HepG2 (cell line): ENCODE measurements at regions not wholly inside any gene's neighbourhood (a gene's known extent, or its start where the extent isn't known, plus 50 kb on each side); places are given as distances from the start of the nearest gene placed in this dataset.

Experiments used
- ATAC-seq: fragments of 200-7000 bp; cut with Tn5 transposase; 3 replicates; pipeline ENCODE4 v1.9.1; 2020; ENCODE audit warnings: mild to moderate bottlenecking, moderate library complexity
- BruUV-seq: library from RNA; stranded (reverse); fragments of 400-500 nt; replicated peaks from 2 replicates; lab custom pipeline; 2021; lab: Mats Ljungman, UMichigan
- CTCF ChIA-PET: fragments of 300-600 bp; formaldehyde crosslinking; extraction: SDS; loops from one replicate; lab custom pipeline; 2021; ENCODE audit warnings: low total read pairs, inconsistent platforms, low intra/inter-chr PET ratio; lab: Yijun Ruan, JAX
- POLR2A ChIA-PET: fragments of 350-600 bp; sonication (Branson Sonifier 250); formaldehyde crosslinking; loops from one replicate; lab custom pipeline; 2020; ENCODE audit warnings: antibody characterized with exemption, inconsistent platforms; lab: Yijun Ruan, JAX
- DNase-seq: peaks from one replicate; pipeline ENCODE4 v3.0.0-alpha.2; 2015; ENCODE audit warnings: low spot score
- FAIRE-seq: peaks from 3 replicates; lab custom pipeline; 2011; peaks lifted over from hg19 to GRCh38; lab: Jason Lieb, UNC
- H2AFZ ChIP-seq: one replicate; pipeline ENCODE4 v1.6.1; 2011; ENCODE audit warnings: low read length, inconsistent platforms
- H3K27ac ChIP-seq: fragments of 300-600 bp; 3 replicates; pipeline ENCODE4 v1.8.0; 2011; ENCODE audit warnings: mixed run types, mild to moderate bottlenecking, mixed read lengths, low read length, inconsistent platforms; ENCODE audit not compliant: insufficient read depth; ENCODE audit errors: extremely low read length
- H3K27me3 ChIP-seq, 2 experiments: fragments of 200-600 bp in 1 of 2; 2 replicates in 1 of 2; 3 replicates in 1 of 2; pipeline versions ENCODE4 v1.6.0 to v1.8.0; 2011; ENCODE audit warnings: low read length in 2 of 2, mild to moderate bottlenecking in 2 of 2, moderate library complexity in 2 of 2, inconsistent platforms in 1 of 2; ENCODE audit not compliant: insufficient read depth in 2 of 2, control insufficient read depth in 1 of 2
- H3K36me3 ChIP-seq, 2 experiments: fragments of 200-600 bp in 1 of 2; replicated peaks in 1 of 2; 2 replicates in 1 of 2; 3 replicates in 1 of 2; pipeline versions ENCODE4 v1.5.1 to v1.8.0; 2011; ENCODE audit warnings: low read length in 2 of 2, inconsistent platforms in 1 of 2; ENCODE audit not compliant: insufficient read depth in 2 of 2, control insufficient read depth in 1 of 2
- H3K4me1 ChIP-seq: 2 replicates; pipeline ENCODE4 v1.5.1; 2012; ENCODE audit warnings: low read length, inconsistent platforms; ENCODE audit not compliant: insufficient read depth
- H3K4me2 ChIP-seq: 2 replicates; pipeline ENCODE4 v1.6.0; 2011; ENCODE audit warnings: low read depth, low read length, inconsistent platforms
- H3K4me3 ChIP-seq, 3 experiments: fragments of 200-600 bp in 1 of 3; sonication (generic), shearing (Covaris generic) in 1 of 3; replicated peaks in 1 of 3; 2 replicates each; pipeline ENCODE4 v1.5.1; 2011 to 2016; ENCODE audit warnings: low read length in 3 of 3, inconsistent platforms in 2 of 3, low read depth in 2 of 3, mild to moderate bottlenecking in 2 of 3, control low read depth in 1 of 3, mixed read lengths in 1 of 3; ENCODE audit not compliant: insufficient read depth in 1 of 3
- H3K79me2 ChIP-seq: one replicate; pipeline ENCODE4 v1.6.1; 2011; ENCODE audit warnings: low read length, inconsistent platforms; ENCODE audit not compliant: insufficient read depth
- H3K9ac ChIP-seq: 2 replicates; pipeline ENCODE4 v1.6.0; 2011; ENCODE audit warnings: mild to moderate bottlenecking, low read depth, low read length, inconsistent platforms; ENCODE audit not compliant: insufficient read depth
- H3K9me3 ChIP-seq: 2 replicates; pipeline ENCODE4 v1.5.1; 2012; ENCODE audit warnings: mild to moderate bottlenecking, low read length
- H4K20me1 ChIP-seq: 2 replicates; pipeline ENCODE4 v1.6.0; 2011; ENCODE audit warnings: inconsistent platforms, mild to moderate bottlenecking, low read length, moderate library complexity; ENCODE audit not compliant: insufficient read depth
- ARHGAP35 ChIP-seq: sonication (generic); formaldehyde crosslinking; IDR thresholded peaks from 2 replicates; pipeline ENCODE4 v1.9.0; 2022; ENCODE audit warnings: mild to moderate bottlenecking, inconsistent platforms, moderate library complexity, missing genetic modification reagents, borderline replicate concordance
- ATRX ChIP-seq: sonication (generic); formaldehyde crosslinking; IDR thresholded peaks from 2 replicates; pipeline ENCODE4 v1.4.0; 2020; ENCODE audit warnings: missing genetic modification reagents, borderline replicate concordance
- CREB1 ChIP-seq, 2 experiments: fragments of 450-650 bp in 1 of 2; IDR thresholded peaks; 2 replicates each; pipeline ENCODE4 v1.6.1; 2016 to 2017; ENCODE audit warnings: control low read depth in 1 of 2, mild to moderate bottlenecking in 1 of 2, missing compliant biosample characterization in 1 of 2, missing genetic modification characterization in 1 of 2
- FOXM1 ChIP-seq: sonication (generic); formaldehyde crosslinking; IDR thresholded peaks from 2 replicates; pipeline ENCODE4 v1.5.0; 2020; ENCODE audit warnings: missing genetic modification reagents
- THYN1 ChIP-seq: sonication (generic); formaldehyde crosslinking; IDR thresholded peaks from 2 replicates; pipeline ENCODE4 v1.8.1; 2023; ENCODE audit warnings: low read depth, mild to moderate bottlenecking, moderate library complexity, missing genetic modification reagents, borderline replicate concordance
- UBTF ChIP-seq: sonication (generic); formaldehyde crosslinking; IDR thresholded peaks from 2 replicates; pipeline ENCODE4 v1.4.0; 2020; ENCODE audit warnings: mild to moderate bottlenecking, missing genetic modification reagents
- ZBTB10 ChIP-seq: sonication (generic); formaldehyde crosslinking; IDR thresholded peaks from 2 replicates; pipeline ENCODE4 v1.4.0; 2020; ENCODE audit warnings: missing genetic modification reagents, borderline replicate concordance
- ZMAT3 ChIP-seq: sonication (generic); formaldehyde crosslinking; conservative IDR thresholded peaks from 2 replicates; pipeline ENCODE4 v1.7.0; 2021; ENCODE audit warnings: missing genetic modification reagents
- ZNF276 ChIP-seq: sonication (generic); formaldehyde crosslinking; IDR thresholded peaks from 2 replicates; pipeline ENCODE4 v1.4.0; 2020; ENCODE audit warnings: mild to moderate bottlenecking, low read depth, missing genetic modification reagents
- ZNF335 ChIP-seq: sonication (generic); formaldehyde crosslinking; IDR thresholded peaks from 2 replicates; pipeline ENCODE4 v1.4.0; 2020; ENCODE audit warnings: missing genetic modification reagents
- ZNF414 ChIP-seq: sonication (generic); formaldehyde crosslinking; IDR thresholded peaks from 2 replicates; pipeline ENCODE4 v1.5.0; 2020; ENCODE audit warnings: missing genetic modification reagents
- ZNF451 ChIP-seq: sonication (generic); formaldehyde crosslinking; IDR thresholded peaks from 2 replicates; pipeline ENCODE4 v1.5.0; 2020; ENCODE audit warnings: mild to moderate bottlenecking, missing genetic modification reagents
- ZNF704 ChIP-seq: sonication (generic); formaldehyde crosslinking; IDR thresholded peaks from 2 replicates; pipeline ENCODE4 v1.8.1; 2023; ENCODE audit warnings: mild to moderate bottlenecking, inconsistent platforms, moderate library complexity, missing genetic modification reagents, borderline replicate concordance
- WGBS: methylation state at CpG from one replicate; pipeline ENCODE4 v1.1.6; 2017; ENCODE audit warnings: low lambda C conversion rate; 5-methylcytosine and 5-hydroxymethylcytosine counted together
- in situ Hi-C: cut with HindIII; loops from 2 replicates; pipeline ENCODE4 v1.10.0; 2017; ENCODE audit warnings: low pct_unique_long_range_greater_than_20kb; ENCODE audit not compliant: extremely low pct_ligation_motif_present
- intact Hi-C: fragments of 100-400 bp; cut with micrococcal nuclease; formaldehyde crosslinking; loops from one replicate; pipeline ENCODE4 v1.10.0; 2022; ENCODE audit not compliant: unreplicated experiment

- no peak for FAIRE-seq
- TF ChIP-seq ZMAT3 (CRISPR knock-in tag) (no peak), ZNF414 (CRISPR knock-in tag) (no peak), CREB1 (IDR thresholded peaks at IDR 0.05) (no peak), CREB1 (CRISPR knock-in tag; IDR thresholded peaks at IDR 0.05) (no peak), ZBTB10 (CRISPR knock-in tag) (no peak), ZNF704 (CRISPR knock-in tag) (no peak), FOXM1 (CRISPR knock-in tag) (no peak), UBTF (CRISPR knock-in tag) (no peak), THYN1 (no peak), ZNF335 (CRISPR knock-in tag) (no peak), ZNF451 (CRISPR knock-in tag) (no peak), ARHGAP35 (no peak), ZNF276 (no peak), ATRX (CRISPR knock-in tag) (no peak)
- TF ChIP-seq, all 625 proteins: peak for 0
- WGBS = 0% methylated on average over 1 of the region's 6 CpGs
- POLR2A ChIA-PET = no interaction called here
- intact Hi-C loops (no loop called here), in situ Hi-C loops (no loop called here)
- no peaks in the 10 kb centered on the region for H3K79me2 ChIP-seq
- no peak overlapping the region for H3K4me3 ChIP-seq
- H3K4me2 ChIP-seq = no peak overlapping the region
- DNase-seq (no peak), ATAC-seq (no peak)
- H3K36me3 ChIP-seq = no peaks in the 10 kb centered on the region
- BruUV-seq = no TSS peak
- no peaks in the 10 kb centered on the region for H3K4me1 ChIP-seq
- H3K27ac ChIP-seq = no peak overlapping the region
- CTCF ChIA-PET = no interaction called here
- H2AFZ ChIP-seq = no peak overlapping the region
- H3K9ac ChIP-seq = no peak overlapping the region
- no peaks in the 10 kb centered on the region for H3K9me3 ChIP-seq
- no peaks in the 10 kb centered on the region for H3K27me3 ChIP-seq
- H4K20me1 ChIP-seq = no peaks in the 10 kb centered on the region
Measured at GRCh38 chr10:56212951-56213350, 148.1 kb downstream of the ZWINT start.
